ENCODE measurements at regions not wholly inside any gene's neighbourhood (a gene's known extent, or its start where the extent isn't known, plus 50 kb on each side); places are given as distances from the start of the nearest gene placed in this dataset.

DNA sequence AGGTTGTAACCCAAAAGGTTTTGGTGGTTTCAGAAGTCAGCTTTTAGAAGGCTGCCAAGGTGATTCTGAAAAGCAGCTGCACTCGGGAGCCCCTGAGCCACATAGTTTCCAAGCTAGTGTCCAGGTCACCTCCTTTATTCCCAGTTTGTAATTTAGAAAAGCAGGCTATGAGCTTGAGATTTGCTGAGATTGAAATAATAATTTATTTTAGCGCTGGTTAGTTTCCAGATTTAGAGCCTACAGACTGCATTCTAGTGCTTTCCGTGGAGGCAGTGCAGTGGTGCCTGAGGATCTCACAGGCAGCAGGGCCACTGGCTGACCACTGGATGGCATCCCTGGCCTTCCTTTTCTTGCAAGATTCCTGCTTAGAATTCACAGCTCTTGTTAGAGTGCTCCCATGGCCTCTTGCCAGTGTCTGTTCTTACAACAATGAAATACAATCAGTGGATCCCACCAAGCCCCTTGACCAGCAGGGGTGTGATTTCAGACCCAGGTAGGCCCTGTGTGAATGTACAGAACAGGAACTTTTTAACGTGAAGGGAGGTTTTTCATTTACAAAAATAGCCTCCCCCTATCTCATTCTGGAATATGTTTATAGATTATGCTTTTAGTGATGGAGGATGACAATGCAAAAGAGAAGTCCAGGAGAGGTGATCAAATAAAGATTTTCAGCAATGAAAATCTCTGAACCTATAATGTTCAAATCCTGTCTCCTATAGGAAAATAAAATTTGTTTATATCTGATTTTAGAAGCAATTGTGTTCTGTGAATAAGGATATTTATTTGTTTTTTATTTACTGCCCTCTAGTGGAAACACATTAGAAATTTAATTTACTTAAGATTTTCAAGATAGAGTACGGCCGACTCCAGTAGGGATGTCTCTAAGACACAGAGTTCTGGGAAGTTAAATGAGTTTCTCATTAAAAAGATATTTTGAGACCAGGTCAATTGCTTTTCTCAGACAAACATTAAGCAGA lies 362.1 kb upstream of the STXBP6 start:
- no peak overlapping the region for H3K27ac ChIP-seq
- intact Hi-C loops (cut with DNase I): loop anchor here in 1 of 10 donors (10.0 kb wide), 1 partner anchor 697 kb away; no protein-coding TSS in a partner anchor
- ATAC-seq: no peak

DNA sequence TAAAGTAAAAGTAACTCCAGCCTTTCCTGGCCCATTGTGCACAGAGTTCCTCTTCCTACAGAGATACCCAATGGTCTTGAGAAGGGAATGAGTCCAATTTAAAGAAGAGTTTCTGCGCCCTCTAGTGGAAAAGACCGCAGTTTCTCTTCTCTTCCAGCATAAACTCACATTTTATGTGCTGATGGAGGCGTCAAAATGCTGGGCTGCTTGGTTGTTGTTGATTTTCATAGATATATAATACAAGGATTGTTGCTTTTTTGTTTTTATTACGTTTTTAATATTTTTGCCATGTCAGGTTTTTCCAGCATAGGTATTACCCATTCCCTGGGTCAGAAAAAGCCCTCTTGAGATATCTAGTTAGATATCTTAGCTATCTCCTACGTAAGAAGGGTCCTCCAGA lies 356.9 kb upstream of the STXBP6 start:
- H3K36me3 ChIP-seq: no peaks in the 10 kb centered on the region
- WGBS, 2 donors: 18 to 24% methylated on average over 5 of the region's 5 CpGs
- no peaks in the 10 kb centered on the region for H3K27me3 ChIP-seq
- intact Hi-C loops (cut with DNase I): loop anchor here in 8 of 10 donors (10.0 kb wide), 2 partner anchors 692 to 702 kb away; no protein-coding TSS in a partner anchor
- TF ChIP-seq, protein P1, sequence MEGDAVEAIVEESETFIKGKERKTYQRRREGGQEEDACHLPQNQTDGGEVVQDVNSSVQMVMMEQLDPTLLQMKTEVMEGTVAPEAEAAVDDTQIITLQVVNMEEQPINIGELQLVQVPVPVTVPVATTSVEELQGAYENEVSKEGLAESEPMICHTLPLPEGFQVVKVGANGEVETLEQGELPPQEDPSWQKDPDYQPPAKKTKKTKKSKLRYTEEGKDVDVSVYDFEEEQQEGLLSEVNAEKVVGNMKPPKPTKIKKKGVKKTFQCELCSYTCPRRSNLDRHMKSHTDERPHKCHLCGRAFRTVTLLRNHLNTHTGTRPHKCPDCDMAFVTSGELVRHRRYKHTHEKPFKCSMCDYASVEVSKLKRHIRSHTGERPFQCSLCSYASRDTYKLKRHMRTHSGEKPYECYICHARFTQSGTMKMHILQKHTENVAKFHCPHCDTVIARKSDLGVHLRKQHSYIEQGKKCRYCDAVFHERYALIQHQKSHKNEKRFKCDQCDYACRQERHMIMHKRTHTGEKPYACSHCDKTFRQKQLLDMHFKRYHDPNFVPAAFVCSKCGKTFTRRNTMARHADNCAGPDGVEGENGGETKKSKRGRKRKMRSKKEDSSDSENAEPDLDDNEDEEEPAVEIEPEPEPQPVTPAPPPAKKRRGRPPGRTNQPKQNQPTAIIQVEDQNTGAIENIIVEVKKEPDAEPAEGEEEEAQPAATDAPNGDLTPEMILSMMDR (IDR thresholded peaks at IDR 0.05): peak in 7 of 9 donors; percentile 32 to 51 (median 43)
- H3K9me3 ChIP-seq: no peaks in the 10 kb centered on the region
- H3K4me1 ChIP-seq: no peaks in the 10 kb centered on the region
- ATAC-seq (no peak), DNase-seq (no peak)
- no peak overlapping the region for H3K4me3 ChIP-seq
- H3K27ac ChIP-seq: no peak overlapping the region

More for the DNA sequence above, 362.1 kb upstream of the STXBP6 start:
- H3K4me1 ChIP-seq: no peaks in the 10 kb centered on the region
- TF ChIP-seq, protein P1 (IDR thresholded peaks at IDR 0.05): peak in 5 of 9 donors; percentile 11 to 38 (median 29)
- no peak overlapping the region for H3K4me3 ChIP-seq
- 48 to 50% methylated on average over 6 of the region's 6 CpGs for WGBS, 2 donors
- H3K36me3 ChIP-seq: no peaks in the 10 kb centered on the region
- peaks cover 0 to 7% (median 0%) of the 10 kb centered on the region in 7 donors for H3K27me3 ChIP-seq
- no peak for DNase-seq
- H3K9me3 ChIP-seq: no peaks in the 10 kb centered on the region

DNA sequence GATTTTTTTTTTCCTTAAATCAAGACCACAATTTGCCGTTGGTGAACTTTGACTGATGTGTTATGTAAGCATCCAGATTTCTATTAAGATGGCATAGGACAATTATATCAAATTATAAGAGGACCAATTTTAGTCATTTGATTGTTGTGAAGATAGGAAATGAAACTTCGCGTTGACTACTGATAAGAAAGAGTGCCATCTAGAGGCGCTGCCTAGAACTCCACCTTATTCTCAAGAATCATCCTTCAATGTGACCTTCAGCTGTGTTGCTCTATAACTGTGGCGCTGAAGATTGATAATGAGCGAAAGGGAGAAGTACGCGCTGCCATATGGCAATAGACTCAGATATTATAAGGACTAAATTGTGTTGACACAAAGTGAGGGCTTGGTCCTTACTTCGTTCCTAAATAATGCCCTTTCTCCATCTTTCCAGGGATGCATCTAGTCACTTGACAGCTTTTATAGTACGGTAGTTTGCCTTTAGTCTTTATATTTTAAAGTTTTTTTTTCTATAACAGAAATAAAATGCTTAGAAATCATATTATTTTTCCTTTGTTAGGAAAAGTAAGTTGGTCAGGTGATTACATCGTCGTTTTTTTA lies 350.8 kb upstream of the STXBP6 start:
- no peak for ATAC-seq
- TF ChIP-seq, protein P1 (IDR thresholded peaks at IDR 0.05): peak; percentile 42 to 83 (median 71)
- peaks cover 0 to 8% (median 0%) of the 10 kb centered on the region in 7 donors for H3K27me3 ChIP-seq
- peak in 1 of 2 donors; percentile 6 for DNase-seq
- H3K4me1 ChIP-seq: no peaks in the 10 kb centered on the region
- no peak overlapping the region for H3K4me3 ChIP-seq
- H3K27ac ChIP-seq: no peak overlapping the region
- no peaks in the 10 kb centered on the region for H3K9me3 ChIP-seq
- no peaks in the 10 kb centered on the region for H3K36me3 ChIP-seq
- WGBS, 2 donors: 16 to 26% methylated on average over 12 of the region's 12 CpGs
- intact Hi-C loops (cut with DNase I): loop anchor here in 8 of 10 donors (10.0 kb wide), 2 partner anchors 686 to 696 kb away; no protein-coding TSS in a partner anchor

DNA sequence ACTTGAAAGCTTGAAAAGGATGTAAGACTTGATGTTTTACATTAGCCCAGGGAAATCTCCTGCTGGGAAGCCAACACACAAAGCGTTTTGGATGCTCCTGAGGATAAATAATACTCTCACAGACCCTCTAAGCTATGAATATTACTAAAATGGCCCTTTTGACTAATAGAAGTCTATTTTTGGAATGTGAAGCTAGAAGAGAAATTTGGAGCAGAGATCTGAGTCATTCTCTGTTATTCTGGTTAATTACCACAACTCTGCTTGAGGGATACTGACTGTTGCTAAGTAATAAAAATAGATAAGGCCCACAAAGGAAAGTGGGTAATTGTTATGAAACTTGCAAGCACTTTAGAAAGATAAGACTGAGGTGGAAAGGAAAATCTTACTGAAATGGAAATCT lies 346.2 kb upstream of the STXBP6 start:
- no peaks in the 10 kb centered on the region for H3K9me3 ChIP-seq
- DNase-seq: no peak
- intact Hi-C loops (cut with DNase I): no loop called here
- H3K4me3 ChIP-seq: no peak overlapping the region
- H3K36me3 ChIP-seq: no peaks in the 10 kb centered on the region
- whole genome bisulfite sequencing, 2 donors: 52 to 68% methylated on average over 1 of the region's 1 CpG
- TF ChIP-seq, protein P1 (IDR thresholded peaks at IDR 0.05): no peak
- no peak overlapping the region for H3K27ac ChIP-seq
- peaks cover 0 to 4% (median 0%) of the 10 kb centered on the region in 7 donors for H3K27me3 ChIP-seq
- peaks cover 0 to 5% (median 0%) of the 10 kb centered on the region in 9 donors for H3K4me1 ChIP-seq
- ATAC-seq: peak in 1 of 8 donors; percentile 25

Data from heart right ventricle (tissue), 16 donors.